ENCODE measurements at regions not wholly inside any gene's neighbourhood (a gene's known extent, or its start where the extent isn't known, plus 50 kb on each side); places are given as distances from the start of the nearest gene placed in this dataset.

DNA sequence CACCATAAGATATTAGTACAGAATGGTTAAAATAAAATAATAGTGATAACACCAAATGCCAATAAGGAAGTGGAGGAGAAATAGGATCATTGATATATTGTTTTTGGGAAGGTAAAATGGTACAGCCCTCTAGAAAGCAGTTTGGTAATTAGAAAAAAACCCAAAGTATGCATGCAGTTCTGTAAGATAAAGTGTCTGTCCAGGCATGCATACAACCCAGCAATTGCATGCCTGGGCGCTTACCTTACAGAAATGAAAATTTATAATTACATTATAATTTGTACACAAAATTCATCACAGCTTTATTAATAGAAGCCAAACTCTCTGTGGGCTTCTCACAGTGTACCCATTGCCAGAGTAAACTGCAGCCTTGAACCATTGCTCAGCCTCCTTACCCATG lies 124.7 kb downstream of the TTC6 start:
- no peak for TF ChIP-seq CTCF (IDR thresholded peaks at IDR 0.05; ENCODE audit: insufficient read depth, low read length, poor library complexity, severe bottlenecking)
- TF ChIP-seq EZH2phosphoT487 (conservative IDR thresholded peaks at IDR 0.05; ENCODE audit: low read length): no peak
